Peyer's patch (tissue), 4 donors: ENCODE measurements at regions not wholly inside any gene's neighbourhood (a gene's known extent, or its start where the extent isn't known, plus 50 kb on each side); places are given as distances from the start of the nearest gene placed in this dataset.

Source experiments
- DNase-seq, 3 donors: peaks; one replicate each; pipeline ENCODE4 v3.0.0-alpha.2; 2017 to 2019
- H3K27ac ChIP-seq, 4 donors: fragments of 200-600 bp; sonication (generic); one replicate each; pipeline ENCODE4 v1.5.1; 2016 to 2019
- H3K27me3 ChIP-seq, 2 donors: fragments of 200-600 bp; sonication (generic); one replicate each; pipeline ENCODE4 v1.5.1; 2019
- H3K36me3 ChIP-seq, 3 donors: fragments of 200-600 bp; sonication (generic); one replicate each; pipeline ENCODE4 v1.5.1; 2016 to 2019
- H3K4me1 ChIP-seq, 4 donors: fragments of 200-600 bp; sonication (generic); one replicate each; pipeline ENCODE4 v1.5.1; 2016 to 2019
- H3K4me3 ChIP-seq, 4 donors: fragments of 200-600 bp; sonication (generic); 1 replicate in 3 of 4; 2 replicates in 1 of 4; pipeline ENCODE4 v1.5.1; 2016 to 2019; ENCODE audit warnings: mild to moderate bottlenecking in 1 of 4
- H3K9me3 ChIP-seq, 4 donors: fragments of 200-600 bp; sonication (generic); one replicate each; pipeline ENCODE4 v1.5.1; 2016 to 2019; ENCODE audit warnings: mild to moderate bottlenecking in 1 of 4
- CTCF ChIP-seq, 6 experiments: fragments of 450-650 bp in 4 of 6; fragments of 200-600 bp in 2 of 6; sonication (generic) in 1 of 6; IDR thresholded peaks; one replicate each; pipeline ENCODE4 v1.5.1; 2017 to 2019; ENCODE audit warnings: antibody characterized with exemption in 6 of 6, mild to moderate bottlenecking in 3 of 6, moderate library complexity in 1 of 6
- POLR2A ChIP-seq, 2 donors: fragments of 450-650 bp; IDR thresholded peaks; one replicate each; pipeline ENCODE4 v1.5.1; 2017; ENCODE audit warnings: antibody characterized with exemption in 2 of 2, mild to moderate bottlenecking in 2 of 2, moderate library complexity in 2 of 2

GRCh38 chr1:14487671-14488070 lies 110.8 kb upstream of the KAZN start:
- Histone ChIP-seq H3K4me3 (no peak overlapping the region), H3K4me1 (no peaks in the 10 kb centered on the region), H3K9me3 (no peaks in the 10 kb centered on the region), H3K27ac (no peak overlapping the region), H3K36me3 (no peaks in the 10 kb centered on the region), H3K27me3 (no peaks in the 10 kb centered on the region)
- no peak for TF ChIP-seq CTCF (IDR thresholded peaks at IDR 0.05)
- TF ChIP-seq POLR2A (IDR thresholded peaks at IDR 0.05): no peak
- DNase-seq: no peak

- no peak overlapping the region for H3K4me3 ChIP-seq
- no peaks in the 10 kb centered on the region for H3K27me3 ChIP-seq
- no peaks in the 10 kb centered on the region for H3K4me1 ChIP-seq
- DNase-seq: no peak
- TF ChIP-seq POLR2A (IDR thresholded peaks at IDR 0.05) (no peak), CTCF (IDR thresholded peaks at IDR 0.05) (no peak)
- no peaks in the 10 kb centered on the region for H3K9me3 ChIP-seq
- no peaks in the 10 kb centered on the region for H3K36me3 ChIP-seq
- H3K27ac ChIP-seq: no peak overlapping the region
These were observed 103.6 kb upstream of the KAZN start for GRCh38 chr1:14494911-14495310.

- no peak overlapping the region for H3K4me3 ChIP-seq
- no peak for DNase-seq
- H3K27me3 ChIP-seq: no peaks in the 10 kb centered on the region
- H3K36me3 ChIP-seq: no peaks in the 10 kb centered on the region
- no peak overlapping the region for H3K27ac ChIP-seq
- TF ChIP-seq POLR2A (IDR thresholded peaks at IDR 0.05) (no peak), CTCF (IDR thresholded peaks at IDR 0.05) (no peak)
- no peaks in the 10 kb centered on the region for H3K4me1 ChIP-seq
- no peaks in the 10 kb centered on the region for H3K9me3 ChIP-seq
These were observed 103.1 kb upstream of the KAZN start for GRCh38 chr1:14495381-14495780.

- no peak overlapping the region for H3K27ac ChIP-seq
- no peak for DNase-seq
- H3K36me3 ChIP-seq: no peaks in the 10 kb centered on the region
- no peaks in the 10 kb centered on the region for H3K4me1 ChIP-seq
- H3K9me3 ChIP-seq: no peaks in the 10 kb centered on the region
- no peak for TF ChIP-seq CTCF (IDR thresholded peaks at IDR 0.05)
- TF ChIP-seq POLR2A (IDR thresholded peaks at IDR 0.05): no peak
- no peak overlapping the region for H3K4me3 ChIP-seq
- no peaks in the 10 kb centered on the region for H3K27me3 ChIP-seq
These were observed 102.5 kb upstream of the KAZN start for GRCh38 chr1:14495996-14496395.

GRCh38 chr1:14498839-14499238 lies 99.6 kb upstream of the KAZN start:
- TF ChIP-seq CTCF (IDR thresholded peaks at IDR 0.05) (no peak), POLR2A (IDR thresholded peaks at IDR 0.05) (no peak)
- H3K9me3 ChIP-seq: no peaks in the 10 kb centered on the region
- H3K27me3 ChIP-seq: no peaks in the 10 kb centered on the region
- DNase-seq: no peak
- H3K4me1 ChIP-seq: no peaks in the 10 kb centered on the region
- no peak overlapping the region for H3K27ac ChIP-seq
- H3K4me3 ChIP-seq: no peak overlapping the region
- no peaks in the 10 kb centered on the region for H3K36me3 ChIP-seq

- TF ChIP-seq POLR2A (IDR thresholded peaks at IDR 0.05): no peak
- TF ChIP-seq CTCF (IDR thresholded peaks at IDR 0.05): no peak
- Histone ChIP-seq H3K27me3 (no peaks in the 10 kb centered on the region), H3K4me1 (no peaks in the 10 kb centered on the region), H3K4me3 (no peak overlapping the region), H3K9me3 (no peaks in the 10 kb centered on the region), H3K36me3 (no peaks in the 10 kb centered on the region), H3K27ac (no peak overlapping the region)
- DNase-seq: no peak
These were observed 99.0 kb upstream of the KAZN start for GRCh38 chr1:14499312-14500040.
